GM18909 (cell line): ENCODE measurements at regions not wholly inside any gene's neighbourhood (a gene's known extent, or its start where the extent isn't known, plus 50 kb on each side); places are given as distances from the start of the nearest gene placed in this dataset.

Experiments
- ATAC-seq: cut with Tn5 transposase; IDR thresholded peaks from one replicate; pipeline ENCODE4 v1.9.1; 2021; ENCODE audit warnings: mild to moderate bottlenecking; ENCODE audit not compliant: unreplicated experiment, poor library complexity

DNA sequence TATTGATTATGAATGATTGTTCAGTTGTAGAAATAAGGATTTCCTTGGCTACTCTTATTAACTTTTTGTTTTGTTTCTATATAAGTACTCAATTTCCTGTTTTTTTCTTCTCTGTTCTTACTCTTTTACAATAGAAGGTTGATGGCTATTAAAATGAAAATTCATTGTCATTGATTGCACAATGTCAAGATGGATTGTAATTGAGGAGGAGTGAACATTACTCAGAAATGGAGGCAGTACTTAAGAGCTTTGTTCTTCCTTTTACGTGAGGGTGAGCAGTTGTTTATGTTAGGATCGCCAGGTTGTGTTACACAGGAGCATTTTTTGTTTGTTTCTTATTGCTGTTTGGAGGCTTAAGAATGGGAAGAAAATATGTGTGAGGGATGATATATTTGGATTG, 2062.4 kb downstream of the ARAP2 start:
- no peak for ATAC-seq

- ATAC-seq, result no peak
Observed at GRCh38 chr4:34182306-34182705, 2062.0 kb downstream of the ARAP2 start.

DNA sequence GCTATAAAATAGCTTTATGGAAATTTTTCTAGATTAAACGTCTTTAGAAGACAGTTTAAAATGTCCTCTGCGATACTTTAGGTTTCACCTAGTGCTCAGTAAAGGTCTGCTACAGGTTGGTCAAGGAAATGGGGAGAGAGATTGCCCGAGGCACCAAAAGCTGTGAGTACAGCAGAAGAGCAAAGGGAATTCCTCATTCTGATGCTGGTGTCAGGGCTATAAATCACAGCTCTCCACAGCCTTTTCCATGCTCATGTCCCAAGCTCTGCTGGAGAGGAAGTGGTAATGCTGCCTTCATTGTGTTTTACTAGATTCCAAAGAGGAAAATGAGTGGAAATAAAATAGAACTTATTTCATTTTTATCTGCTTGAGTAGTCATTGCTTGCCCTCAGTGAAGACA, 2060.4 kb downstream of the ARAP2 start:
- no peak for ATAC-seq

DNA sequence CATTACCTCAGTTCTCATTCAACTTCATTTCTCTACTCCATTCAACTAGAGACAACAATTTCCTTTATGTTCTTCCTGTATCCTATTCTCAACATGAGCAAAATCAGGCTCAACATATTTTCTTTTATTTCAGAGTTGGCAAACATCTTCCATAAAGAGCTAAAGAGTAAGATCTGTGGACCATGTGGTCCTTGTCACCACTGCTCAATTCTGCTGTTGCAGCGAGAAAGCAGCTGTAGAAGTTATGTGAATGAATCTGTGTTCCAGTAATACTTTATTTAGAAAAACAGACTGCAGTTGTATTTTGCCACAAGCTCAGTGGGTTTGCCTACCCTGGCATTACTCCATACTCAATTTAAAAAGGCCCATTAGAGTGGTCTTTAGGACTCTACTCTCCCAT, 2057.3 kb downstream of the ARAP2 start:
- ATAC-seq, result no peak

DNA sequence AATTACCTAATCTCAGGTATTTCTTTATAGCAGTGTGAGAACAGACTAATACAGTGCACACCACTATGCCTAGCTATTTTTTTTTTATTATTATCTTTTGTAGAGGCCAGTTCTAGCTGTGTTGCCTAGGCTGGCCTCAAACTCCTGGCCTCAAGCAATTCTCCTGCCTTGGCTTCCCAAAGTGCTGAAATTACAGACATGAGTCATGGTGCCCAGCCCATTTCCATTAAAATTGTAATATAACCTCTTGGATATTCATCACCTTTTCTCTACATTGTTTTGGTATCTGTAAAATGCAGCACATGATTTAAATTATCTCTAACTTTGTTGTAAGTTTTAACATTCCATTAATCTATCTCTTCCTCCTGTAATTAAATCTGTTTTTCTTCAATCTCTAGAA, 2052.9 kb downstream of the ARAP2 start:
- ATAC-seq, result no peak

DNA sequence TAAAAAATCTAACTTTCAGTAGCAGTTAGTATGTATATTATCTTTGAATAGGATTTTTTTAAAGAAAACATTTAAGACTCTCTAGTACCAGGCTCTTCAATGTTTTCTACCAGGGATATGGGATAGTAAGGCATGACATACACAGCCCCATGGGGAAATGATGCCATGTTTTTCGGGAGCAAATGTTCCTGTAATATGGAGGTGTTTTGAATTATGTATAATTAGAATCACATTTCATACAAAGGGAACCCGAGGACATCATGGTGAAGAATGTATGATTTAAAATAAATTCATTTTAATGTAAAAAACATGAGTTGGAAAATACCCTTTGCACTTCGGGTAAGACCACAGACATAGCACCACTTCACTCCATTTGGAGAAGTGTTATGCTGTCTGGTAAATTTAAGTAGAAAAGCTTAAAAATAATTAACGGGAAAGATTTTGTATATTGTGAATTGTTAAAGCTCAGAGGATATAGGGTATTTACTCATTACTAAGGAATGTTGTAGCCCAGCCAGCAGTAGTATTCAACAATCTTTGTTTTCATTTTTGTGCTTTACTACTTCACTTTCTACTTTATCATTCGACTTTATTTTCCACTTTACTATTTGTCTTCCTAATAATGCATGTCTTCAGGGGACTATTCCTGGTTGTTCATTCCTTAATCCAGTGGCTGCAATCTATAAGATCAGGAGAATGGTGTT, 2050.7 kb downstream of the ARAP2 start:
- no peak for ATAC-seq

DNA sequence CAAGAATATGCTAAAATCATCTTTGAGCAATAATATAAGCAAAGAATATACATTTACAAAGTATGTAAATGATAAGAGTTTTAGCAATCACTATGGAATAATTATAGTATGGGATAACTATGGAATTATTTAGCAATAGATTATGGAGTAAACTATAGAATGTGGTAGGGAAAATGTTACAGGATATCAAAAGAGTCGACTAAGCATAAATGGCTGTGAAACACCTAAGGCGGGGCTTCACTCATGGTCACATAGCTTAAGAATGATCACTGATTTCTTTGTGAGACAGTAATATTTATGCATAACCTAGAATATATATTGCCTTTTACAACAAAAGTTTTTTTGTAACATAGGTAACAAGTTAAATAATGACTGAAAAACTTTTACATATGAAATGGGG, 2049.7 kb downstream of the ARAP2 start:
- no peak for ATAC-seq

- no peak for ATAC-seq
Observed at GRCh38 chr4:34196375-34196774, 2047.9 kb downstream of the ARAP2 start.

GRCh38 chr4:34198966-34199365, 2045.3 kb downstream of the ARAP2 start:
- no peak for ATAC-seq

DNA sequence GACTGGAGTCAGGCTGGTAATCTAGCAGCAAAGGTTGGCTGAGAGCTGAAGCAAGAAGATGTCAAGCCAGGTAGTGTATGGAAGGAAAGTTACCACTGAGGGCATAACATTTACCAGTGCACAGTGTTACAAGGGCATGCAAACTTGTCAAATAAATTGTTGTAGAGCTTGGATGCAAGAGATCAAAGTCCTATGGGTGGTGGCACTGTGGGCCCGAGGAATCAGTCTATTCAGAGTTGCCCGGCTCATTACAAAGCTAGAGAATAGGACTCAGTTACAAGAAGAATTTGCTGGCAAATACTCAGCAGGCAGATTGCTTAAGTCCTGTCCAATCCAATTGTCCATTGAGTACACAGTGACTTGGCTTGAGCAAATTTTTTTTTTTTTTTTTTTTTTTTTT, 2043.8 kb downstream of the ARAP2 start:
- no peak for ATAC-seq

GRCh38 chr4:34202154-34202553, 2042.2 kb downstream of the ARAP2 start:
- ATAC-seq, result no peak

DNA sequence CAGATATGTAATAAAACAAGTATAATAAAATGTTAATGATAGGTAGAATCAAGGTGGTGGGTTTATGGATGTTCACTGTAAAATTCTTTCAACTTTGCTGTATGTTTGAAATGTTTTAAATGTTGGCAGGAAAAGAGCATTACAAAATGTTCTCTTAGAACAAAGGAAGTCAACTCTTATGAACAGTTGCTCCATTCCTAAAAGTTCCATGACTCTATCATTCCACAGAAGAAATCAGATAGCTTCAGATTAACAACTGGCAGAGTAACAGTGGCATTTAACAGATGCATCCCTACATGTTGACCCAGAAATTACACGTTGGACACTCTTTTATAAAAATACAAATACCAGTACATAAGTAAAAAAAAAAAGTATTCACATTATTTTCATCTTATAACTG, 2023.7 kb downstream of the ARAP2 start:
- no peak for ATAC-seq

DNA sequence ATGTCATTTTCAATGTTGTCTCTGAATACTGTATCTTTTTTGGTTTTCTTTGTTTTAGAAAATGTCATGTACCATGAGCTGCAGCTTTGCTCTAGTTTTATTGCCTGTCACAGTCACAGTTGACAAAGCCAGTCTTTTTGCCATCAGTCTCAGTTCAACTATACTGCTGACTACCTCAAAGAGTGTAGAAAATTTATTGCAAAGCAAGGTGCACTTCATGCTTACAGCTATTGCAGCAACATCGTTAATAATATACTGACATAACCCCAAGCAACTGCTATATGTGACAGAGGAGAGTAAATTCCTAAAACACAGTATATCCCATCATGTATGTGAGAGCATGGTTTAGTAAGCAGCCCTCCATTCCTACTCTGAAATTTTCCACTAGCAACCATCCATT, 2022.3 kb downstream of the ARAP2 start:
- no peak for ATAC-seq

DNA sequence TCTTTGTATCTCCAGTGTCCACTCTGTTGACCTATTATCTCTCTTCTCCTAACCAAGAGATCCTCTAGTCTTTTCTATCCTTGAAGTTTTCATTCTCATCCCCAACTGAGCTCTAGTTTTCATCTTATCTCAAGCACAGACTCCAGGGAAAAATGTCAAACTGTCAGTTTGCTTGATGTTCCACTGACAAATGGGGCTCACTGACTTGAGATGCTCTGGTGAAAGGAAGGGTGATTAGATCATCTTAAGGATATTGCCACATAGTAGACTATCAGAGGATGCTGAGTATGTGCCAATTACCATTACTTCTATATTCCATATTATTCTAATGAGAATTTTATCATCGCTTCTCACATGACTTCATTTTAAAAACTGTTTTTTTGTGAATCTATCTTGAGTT, 2008.2 kb downstream of the ARAP2 start:
- ATAC-seq, result no peak

DNA sequence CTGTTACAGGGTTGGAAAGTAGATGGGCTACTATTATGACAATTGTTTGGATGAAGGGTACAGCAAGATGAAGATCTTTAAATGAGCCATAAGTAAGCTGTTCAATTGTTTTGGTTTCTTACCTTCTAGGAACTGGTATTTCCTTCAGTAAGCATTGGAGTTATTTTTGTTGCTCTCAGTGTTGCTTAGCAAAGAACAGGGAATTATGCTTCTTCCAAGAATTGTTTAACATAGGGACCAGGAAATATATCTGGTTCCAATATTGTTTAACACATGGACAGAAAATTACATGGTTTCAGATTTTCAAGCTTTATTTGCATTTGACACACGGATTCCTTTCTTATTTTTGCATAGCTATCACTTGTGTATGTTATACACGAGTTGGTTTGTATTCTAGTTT, 1999.0 kb downstream of the ARAP2 start:
- no peak for ATAC-seq

GRCh38 chr4:34250562-34250961, 1993.8 kb downstream of the ARAP2 start:
- ATAC-seq, result no peak

DNA sequence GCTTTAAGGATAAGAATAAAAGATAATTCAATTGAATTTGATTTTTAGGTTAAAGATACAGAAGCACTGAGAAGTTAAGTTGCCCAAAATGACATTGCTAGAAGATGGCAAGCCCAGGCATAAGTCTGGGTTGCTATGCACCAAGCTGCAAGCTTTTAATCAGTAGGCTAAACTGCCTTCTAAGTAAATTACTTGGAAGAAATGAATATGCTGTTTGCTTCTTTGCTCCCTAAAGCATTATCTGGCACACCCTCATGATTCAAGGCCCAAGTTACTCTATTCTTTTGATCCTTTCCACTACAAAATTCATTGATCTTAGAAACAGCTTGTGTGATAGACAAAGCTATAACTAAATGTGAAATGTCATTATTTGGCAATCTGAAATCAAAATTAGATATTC, 1991.1 kb downstream of the ARAP2 start:
- no peak for ATAC-seq

DNA sequence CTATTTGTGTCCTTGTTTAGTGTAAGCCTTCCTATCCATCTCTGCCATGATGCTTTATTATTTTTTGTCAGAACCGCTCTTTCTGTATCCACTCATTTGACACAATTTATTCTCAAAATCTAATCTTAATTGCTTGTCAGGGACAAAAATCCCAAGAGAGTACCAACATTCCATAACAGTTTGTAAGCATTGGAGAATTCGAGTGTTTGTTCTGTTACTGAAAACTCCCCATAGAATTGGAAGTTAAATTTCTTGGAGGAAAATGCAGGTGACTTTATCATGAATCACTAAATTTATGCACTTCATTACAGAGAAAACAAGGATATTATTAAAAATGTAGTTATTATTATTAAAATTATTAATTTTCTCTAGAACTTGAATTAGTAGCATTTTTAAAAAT, 1986.1 kb downstream of the ARAP2 start:
- no peak for ATAC-seq

- no peak for ATAC-seq
Observed at GRCh38 chr4:34261799-34262314, 1982.5 kb downstream of the ARAP2 start.

DNA sequence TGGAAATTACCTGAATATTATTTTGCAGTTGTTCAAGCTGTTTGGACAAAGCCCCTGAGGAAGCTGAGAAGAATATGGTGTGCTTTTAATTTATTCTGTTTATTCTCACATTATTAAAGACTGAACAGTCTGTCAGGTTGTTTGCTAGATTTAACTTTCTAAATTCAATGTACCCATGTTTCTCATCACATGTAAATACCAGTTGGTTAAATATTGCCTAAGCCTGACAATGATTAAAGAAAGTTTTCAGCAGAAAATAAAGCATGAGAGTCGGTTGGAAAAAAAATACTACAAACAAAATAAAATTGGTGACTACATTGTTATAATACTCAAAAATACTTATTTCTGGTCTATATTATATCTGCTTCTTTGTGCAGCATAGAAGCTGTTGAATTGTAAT, 1974.7 kb downstream of the ARAP2 start:
- ATAC-seq, result no peak

- no peak for ATAC-seq
Observed at GRCh38 chr4:34271479-34272355, 1972.6 kb downstream of the ARAP2 start.

DNA sequence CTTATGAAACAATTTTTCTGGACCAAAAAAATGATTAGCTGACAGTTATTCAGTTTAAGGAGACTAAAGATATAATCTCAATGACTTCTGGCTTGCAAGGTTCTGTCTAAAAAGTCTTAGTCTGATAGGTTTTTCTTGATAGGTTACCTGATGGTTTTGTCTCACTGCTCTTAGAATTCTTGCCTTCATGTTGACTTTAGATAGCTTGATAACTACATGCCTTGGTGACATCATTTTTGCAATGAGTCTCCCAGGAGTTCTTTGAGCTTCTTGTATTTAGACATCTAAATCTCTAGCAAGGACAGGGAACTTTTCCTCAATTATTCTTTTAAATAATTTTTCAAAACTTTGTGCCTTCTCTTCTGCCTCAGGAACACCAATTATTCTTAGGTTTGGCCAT, 1965.3 kb downstream of the ARAP2 start:
- no peak for ATAC-seq
